Stimulated activated naive B cell treated with anti-CD40 and anti-IgM and Interleukin-4, amounts not matched to agents 10 μg/mL and 1 μg/mL and 100 μg/mL, for 72 hours (primary cell): ENCODE measurements at regions not wholly inside any gene's neighbourhood (a gene's known extent, or its start where the extent isn't known, plus 50 kb on each side); places are given as distances from the start of the nearest gene placed in this dataset.

ENCODE experiments used
- ATAC-seq, 2 donors: fragments of 150-1000 bp; cut with Tn5 transposase; replicated peaks; 2 replicates each; pipeline ENCODE4 v1.10.0; 2021; ENCODE audit warnings: moderate library complexity in 1 of 2
- DNase-seq: peaks from one replicate; pipeline ENCODE4 v3.0.0; 2021
- H3K27ac Mint-ChIP-seq: one replicate; pipeline ENCODE4 v1.8.0; 2022; ENCODE audit warnings: mild to moderate bottlenecking, mixed read lengths
- H3K27me3 Mint-ChIP-seq, 2 donors: one replicate each; pipeline ENCODE4 v1.8.0; 2022; ENCODE audit warnings: mixed read lengths in 2 of 2
- H3K36me3 Mint-ChIP-seq, 2 donors: one replicate each; pipeline ENCODE4 v1.8.0; 2022; ENCODE audit warnings: mixed read lengths in 2 of 2, mild to moderate bottlenecking in 1 of 2
- H3K4me1 Mint-ChIP-seq, 2 donors: one replicate each; pipeline ENCODE4 v1.8.0; 2022; ENCODE audit warnings: mixed read lengths in 2 of 2, mild to moderate bottlenecking in 1 of 2
- H3K4me3 Mint-ChIP-seq, 2 donors: one replicate each; pipeline ENCODE4 v1.8.0; 2022; ENCODE audit warnings: mild to moderate bottlenecking in 2 of 2, mixed read lengths in 2 of 2, moderate library complexity in 1 of 2
- H3K9me3 Mint-ChIP-seq, 2 donors: one replicate each; pipeline ENCODE4 v1.8.0; 2022; ENCODE audit warnings: mixed read lengths in 2 of 2, mild to moderate bottlenecking in 1 of 2

- H3K4me3 Mint-ChIP-seq: no peak overlapping the region
- ATAC-seq (no peak), DNase-seq (no peak)
- H3K36me3 Mint-ChIP-seq: no peaks in the 10 kb centered on the region
- no peaks in the 10 kb centered on the region for H3K4me1 Mint-ChIP-seq
- H3K27me3 Mint-ChIP-seq: peaks cover 4 to 8% of the 10 kb centered on the region in 2 donors
- H3K27ac Mint-ChIP-seq: no peak overlapping the region
- H3K9me3 Mint-ChIP-seq: no peaks in the 10 kb centered on the region
Measured at GRCh38 chr7:42618651-42619360, 293.1 kb downstream of the C7orf25 start.

- H3K27me3 Mint-ChIP-seq: peaks cover 4 to 8% of the 10 kb centered on the region in 2 donors
- H3K36me3 Mint-ChIP-seq: no peaks in the 10 kb centered on the region
- no peaks in the 10 kb centered on the region for H3K9me3 Mint-ChIP-seq
- no peak overlapping the region for H3K27ac Mint-ChIP-seq
- ATAC-seq (no peak), DNase-seq (no peak)
- H3K4me1 Mint-ChIP-seq: no peaks in the 10 kb centered on the region
- H3K4me3 Mint-ChIP-seq: no peak overlapping the region
Measured at GRCh38 chr7:42617806-42618457, 293.9 kb downstream of the C7orf25 start.

- ATAC-seq (no peak), DNase-seq (no peak)
- H3K4me1 Mint-ChIP-seq: no peaks in the 10 kb centered on the region
- no peaks in the 10 kb centered on the region for H3K9me3 Mint-ChIP-seq
- no peak overlapping the region for H3K27ac Mint-ChIP-seq
- H3K36me3 Mint-ChIP-seq: no peaks in the 10 kb centered on the region
- H3K4me3 Mint-ChIP-seq: no peak overlapping the region
- H3K27me3 Mint-ChIP-seq: peaks cover 4 to 8% of the 10 kb centered on the region in 2 donors
Measured at GRCh38 chr7:42617071-42617765, 294.7 kb downstream of the C7orf25 start.

GRCh38 chr7:42614636-42615035 is 297.2 kb downstream of the C7orf25 start:
- no peak overlapping the region for H3K4me3 Mint-ChIP-seq
- H3K27ac Mint-ChIP-seq: no peak overlapping the region
- no peak for DNase-seq
- ATAC-seq: no peak
- H3K36me3 Mint-ChIP-seq: no peaks in the 10 kb centered on the region
- peaks cover 4 to 8% of the 10 kb centered on the region in 2 donors for H3K27me3 Mint-ChIP-seq
- H3K9me3 Mint-ChIP-seq: no peaks in the 10 kb centered on the region
- H3K4me1 Mint-ChIP-seq: no peaks in the 10 kb centered on the region

- H3K36me3 Mint-ChIP-seq: no peaks in the 10 kb centered on the region
- H3K9me3 Mint-ChIP-seq: no peaks in the 10 kb centered on the region
- no peak overlapping the region for H3K4me3 Mint-ChIP-seq
- H3K27ac Mint-ChIP-seq: no peak overlapping the region
- DNase-seq (no peak), ATAC-seq (no peak)
- H3K27me3 Mint-ChIP-seq: peaks cover 4 to 8% of the 10 kb centered on the region in 2 donors
- no peaks in the 10 kb centered on the region for H3K4me1 Mint-ChIP-seq
Measured at GRCh38 chr7:42611961-42612360, 299.9 kb downstream of the C7orf25 start.

GRCh38 chr7:42611289-42611928 is 300.5 kb downstream of the C7orf25 start:
- ATAC-seq (no peak), DNase-seq (no peak)
- Mint-ChIP-seq H3K9me3 (no peaks in the 10 kb centered on the region), H3K4me1 (no peaks in the 10 kb centered on the region), H3K4me3 (no peak overlapping the region), H3K27me3 (peaks cover under 1 to 5% of the 10 kb centered on the region in 2 donors), H3K36me3 (no peaks in the 10 kb centered on the region), H3K27ac (no peak overlapping the region)

GRCh38 chr7:42606193-42606905 is 305.5 kb downstream of the C7orf25 start:
- Mint-ChIP-seq H3K9me3 (no peaks in the 10 kb centered on the region), H3K36me3 (no peaks in the 10 kb centered on the region), H3K4me3 (no peak overlapping the region), H3K4me1 (no peaks in the 10 kb centered on the region), H3K27me3 (no peaks in the 10 kb centered on the region), H3K27ac (no peak overlapping the region)
- ATAC-seq (no peak), DNase-seq (no peak)

GRCh38 chr7:42605406-42606192 is 306.3 kb downstream of the C7orf25 start:
- no peak for ATAC-seq

GRCh38 chr7:42603496-42603895 is 308.4 kb downstream of the C7orf25 start:
- Mint-ChIP-seq H3K27ac (no peak overlapping the region), H3K27me3 (no peaks in the 10 kb centered on the region), H3K4me1 (no peaks in the 10 kb centered on the region), H3K4me3 (no peak overlapping the region), H3K36me3 (no peaks in the 10 kb centered on the region), H3K9me3 (peaks cover 0 to 2% of the 10 kb centered on the region in 2 donors)
- DNase-seq (no peak), ATAC-seq (no peak)

More at GRCh38 chr7:42605406-42606192, 306.3 kb downstream of the C7orf25 start:
- H3K9me3 Mint-ChIP-seq: peaks cover 0 to 2% of the 10 kb centered on the region in 2 donors
- no peaks in the 10 kb centered on the region for H3K36me3 Mint-ChIP-seq
- no peaks in the 10 kb centered on the region for H3K27me3 Mint-ChIP-seq
- H3K27ac Mint-ChIP-seq: no peak overlapping the region
- H3K4me1 Mint-ChIP-seq: no peaks in the 10 kb centered on the region
- no peak for DNase-seq
- H3K4me3 Mint-ChIP-seq: no peak overlapping the region

GRCh38 chr7:42597300-42597699 is 314.6 kb downstream of the C7orf25 start:
- H3K9me3 Mint-ChIP-seq: peaks cover 0 to 5% of the 10 kb centered on the region in 2 donors
- no peak for ATAC-seq
- H3K36me3 Mint-ChIP-seq: no peaks in the 10 kb centered on the region
- no peak overlapping the region for H3K27ac Mint-ChIP-seq
- no peak for DNase-seq
- no peaks in the 10 kb centered on the region for H3K4me1 Mint-ChIP-seq
- H3K27me3 Mint-ChIP-seq: no peaks in the 10 kb centered on the region
- H3K4me3 Mint-ChIP-seq: no peak overlapping the region

- ATAC-seq (no peak), DNase-seq (no peak)
- H3K9me3 Mint-ChIP-seq: peaks cover 0 to 5% of the 10 kb centered on the region in 2 donors
- H3K36me3 Mint-ChIP-seq: no peaks in the 10 kb centered on the region
- H3K4me1 Mint-ChIP-seq: no peaks in the 10 kb centered on the region
- no peaks in the 10 kb centered on the region for H3K27me3 Mint-ChIP-seq
- H3K27ac Mint-ChIP-seq: no peak overlapping the region
- H3K4me3 Mint-ChIP-seq: no peak overlapping the region
Measured at GRCh38 chr7:42596737-42597136, 315.1 kb downstream of the C7orf25 start.

GRCh38 chr7:42593860-42594259 is 318.0 kb downstream of the C7orf25 start:
- Mint-ChIP-seq H3K27me3 (no peaks in the 10 kb centered on the region), H3K27ac (no peak overlapping the region), H3K36me3 (no peaks in the 10 kb centered on the region), H3K4me1 (no peaks in the 10 kb centered on the region), H3K4me3 (no peak overlapping the region), H3K9me3 (peaks cover 3% of the 10 kb centered on the region in 2 donors)
- no peak for DNase-seq
- ATAC-seq: no peak

- no peak overlapping the region for H3K27ac Mint-ChIP-seq
- H3K27me3 Mint-ChIP-seq: no peaks in the 10 kb centered on the region
- H3K4me1 Mint-ChIP-seq: no peaks in the 10 kb centered on the region
- H3K9me3 Mint-ChIP-seq: peaks cover 4 to 6% of the 10 kb centered on the region in 2 donors
- H3K36me3 Mint-ChIP-seq: no peaks in the 10 kb centered on the region
- no peak overlapping the region for H3K4me3 Mint-ChIP-seq
- no peak for ATAC-seq
- DNase-seq: no peak
Measured at GRCh38 chr7:42590771-42591310, 321.0 kb downstream of the C7orf25 start.
